Upper lobe of right lung (tissue), 1 donor: ENCODE measurements at regions not wholly inside any gene's neighbourhood (a gene's known extent, or its start where the extent isn't known, plus 50 kb on each side); places are given as distances from the start of the nearest gene placed in this dataset.

Source experiments
- ATAC-seq: fragments of 200-7000 bp; cut with Tn5 transposase; one replicate; pipeline ENCODE4 v1.9.1; 2020; ENCODE audit warnings: mild to moderate bottlenecking, moderate library complexity
- DNase-seq: peaks from one replicate; pipeline ENCODE4 v3.0.0-alpha.2; 2020
- H3K27ac ChIP-seq: fragments of 200-600 bp; one replicate; pipeline ENCODE4 v1.8.0; 2022
- H3K27me3 ChIP-seq: fragments of 200-600 bp; one replicate; pipeline ENCODE4 v1.8.0; 2022; ENCODE audit warnings: mild to moderate bottlenecking
- H3K36me3 ChIP-seq: fragments of 200-600 bp; one replicate; pipeline ENCODE4 v1.8.0; 2022
- H3K4me1 ChIP-seq: fragments of 200-600 bp; one replicate; pipeline ENCODE4 v1.8.0; 2022
- H3K4me3 ChIP-seq: fragments of 200-600 bp; one replicate; pipeline ENCODE4 v1.8.0; 2022; ENCODE audit warnings: mild to moderate bottlenecking
- H3K9me3 ChIP-seq: fragments of 200-600 bp; one replicate; pipeline ENCODE4 v1.8.0; 2022
- intact Hi-C: fragments of 100-400 bp; cut with DNase I; formaldehyde crosslinking; loops from one replicate; pipeline ENCODE4 v1.11.0; 2022
- TF ChIP-seq, protein P1 (sequence below): fragments of 200-600 bp; IDR thresholded peaks from one replicate; pipeline ENCODE4 v1.8.0; 2022; ENCODE audit warnings: antibody characterized with exemption
- donor health status: DM: no; HTN: yes; CAD: no; lungs with severe emphysema.

DNA sequence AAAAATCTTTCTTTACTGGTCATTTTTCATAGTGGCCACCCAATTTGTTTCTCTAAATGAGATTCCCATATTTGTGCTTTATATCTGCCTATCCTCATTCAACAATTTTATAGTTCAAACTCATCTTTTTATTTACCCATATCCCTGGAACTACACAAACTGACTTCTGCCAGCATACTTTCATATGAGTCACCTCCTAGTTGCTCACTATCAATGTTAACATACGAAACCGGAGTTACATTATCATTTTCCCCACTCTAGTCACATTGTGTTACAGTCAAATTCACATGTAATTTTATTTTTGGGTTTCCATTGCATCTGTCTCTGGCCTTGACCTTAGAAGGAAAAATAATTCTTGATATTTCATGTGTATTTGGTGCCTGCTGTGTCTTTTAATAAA lies 499.4 kb downstream of the MAFB start:
- Histone ChIP-seq H3K4me3 (no peak overlapping the region), H3K27me3 (no peaks in the 10 kb centered on the region), H3K9me3 (no peaks in the 10 kb centered on the region), H3K36me3 (no peaks in the 10 kb centered on the region), H3K4me1 (no peaks in the 10 kb centered on the region), H3K27ac (no peak overlapping the region)
- intact Hi-C loops = no loop called here
- DNase-seq (no peak), ATAC-seq (no peak)
- TF ChIP-seq, protein P1, sequence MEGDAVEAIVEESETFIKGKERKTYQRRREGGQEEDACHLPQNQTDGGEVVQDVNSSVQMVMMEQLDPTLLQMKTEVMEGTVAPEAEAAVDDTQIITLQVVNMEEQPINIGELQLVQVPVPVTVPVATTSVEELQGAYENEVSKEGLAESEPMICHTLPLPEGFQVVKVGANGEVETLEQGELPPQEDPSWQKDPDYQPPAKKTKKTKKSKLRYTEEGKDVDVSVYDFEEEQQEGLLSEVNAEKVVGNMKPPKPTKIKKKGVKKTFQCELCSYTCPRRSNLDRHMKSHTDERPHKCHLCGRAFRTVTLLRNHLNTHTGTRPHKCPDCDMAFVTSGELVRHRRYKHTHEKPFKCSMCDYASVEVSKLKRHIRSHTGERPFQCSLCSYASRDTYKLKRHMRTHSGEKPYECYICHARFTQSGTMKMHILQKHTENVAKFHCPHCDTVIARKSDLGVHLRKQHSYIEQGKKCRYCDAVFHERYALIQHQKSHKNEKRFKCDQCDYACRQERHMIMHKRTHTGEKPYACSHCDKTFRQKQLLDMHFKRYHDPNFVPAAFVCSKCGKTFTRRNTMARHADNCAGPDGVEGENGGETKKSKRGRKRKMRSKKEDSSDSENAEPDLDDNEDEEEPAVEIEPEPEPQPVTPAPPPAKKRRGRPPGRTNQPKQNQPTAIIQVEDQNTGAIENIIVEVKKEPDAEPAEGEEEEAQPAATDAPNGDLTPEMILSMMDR = no peak

DNA sequence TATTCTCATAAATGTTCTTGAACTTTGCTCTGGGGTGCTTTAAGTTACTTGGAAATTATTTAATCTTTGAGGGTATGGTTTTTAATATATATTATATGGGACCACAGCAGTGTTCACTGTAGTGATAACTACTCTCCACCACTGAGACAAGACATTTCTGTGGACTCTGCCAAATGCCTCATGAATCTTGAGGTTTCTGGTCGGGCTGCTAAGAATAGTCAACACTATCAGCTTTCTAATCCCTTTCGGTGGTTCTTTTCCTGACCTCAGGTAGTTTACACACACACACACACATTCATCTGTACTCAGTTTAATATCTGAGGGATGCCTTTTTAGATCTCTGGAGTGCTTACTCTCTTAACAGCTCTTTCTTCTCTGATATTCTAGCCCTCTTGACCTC lies 500.7 kb downstream of the MAFB start:
- H3K9me3 ChIP-seq = no peaks in the 10 kb centered on the region
- ATAC-seq (no peak), DNase-seq (no peak)
- H3K36me3 ChIP-seq = no peaks in the 10 kb centered on the region
- TF ChIP-seq, protein P1 = no peak
- no peaks in the 10 kb centered on the region for H3K4me1 ChIP-seq
- H3K27ac ChIP-seq = no peak overlapping the region
- no peaks in the 10 kb centered on the region for H3K27me3 ChIP-seq
- no peak overlapping the region for H3K4me3 ChIP-seq
- intact Hi-C loops = no loop called here

DNA sequence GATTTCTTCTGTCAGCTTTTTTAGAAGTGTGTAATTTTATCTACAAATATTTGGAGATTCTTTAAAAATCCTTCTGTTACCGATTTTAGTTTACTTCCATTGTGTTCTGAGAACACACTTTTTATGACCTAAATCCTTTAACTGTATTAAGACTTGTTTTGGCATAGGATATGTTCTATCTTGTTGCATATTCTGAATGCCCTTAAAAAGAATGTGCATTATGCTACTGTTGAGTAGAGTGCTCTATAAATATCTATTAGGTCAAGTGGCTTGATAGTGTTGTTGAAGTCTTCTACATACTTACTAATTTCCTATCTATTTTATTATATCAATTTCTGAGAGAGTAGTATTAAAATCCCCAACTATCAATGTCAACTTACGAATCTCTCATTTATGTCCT lies 502.2 kb downstream of the MAFB start:
- Histone ChIP-seq H3K9me3 (no peaks in the 10 kb centered on the region), H3K27me3 (no peaks in the 10 kb centered on the region), H3K4me1 (no peaks in the 10 kb centered on the region), H3K4me3 (no peak overlapping the region), H3K36me3 (no peaks in the 10 kb centered on the region), H3K27ac (no peak overlapping the region)
- DNase-seq (no peak), ATAC-seq (no peak)
- TF ChIP-seq, protein P1 = no peak
- intact Hi-C loops = no loop called here

DNA sequence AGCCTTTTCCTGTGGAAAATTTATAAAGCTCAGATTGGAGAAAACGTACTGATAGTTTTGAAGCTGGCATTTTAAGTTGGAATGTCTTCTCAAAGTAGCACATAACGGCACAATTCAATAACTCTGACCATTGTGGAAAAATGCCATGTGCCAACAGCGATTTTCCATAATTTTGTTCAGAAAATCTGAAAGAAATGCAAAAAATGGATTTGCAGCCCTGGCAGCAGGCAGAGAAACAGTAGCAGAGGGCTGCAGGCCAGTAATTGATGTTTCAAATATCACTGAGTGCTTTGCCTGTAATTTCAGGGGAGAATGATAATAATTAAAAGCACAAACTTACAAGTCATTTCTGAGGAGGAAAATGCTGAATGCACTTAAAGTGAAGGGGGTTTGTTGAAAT lies 507.4 kb downstream of the MAFB start:
- intact Hi-C loops = no loop called here
- Histone ChIP-seq H3K27me3 (no peaks in the 10 kb centered on the region), H3K9me3 (no peaks in the 10 kb centered on the region), H3K4me1 (no peaks in the 10 kb centered on the region), H3K27ac (no peak overlapping the region), H3K36me3 (no peaks in the 10 kb centered on the region), H3K4me3 (no peak overlapping the region)
- DNase-seq = no peak
- no peak for ATAC-seq
- TF ChIP-seq, protein P1 = no peak

DNA sequence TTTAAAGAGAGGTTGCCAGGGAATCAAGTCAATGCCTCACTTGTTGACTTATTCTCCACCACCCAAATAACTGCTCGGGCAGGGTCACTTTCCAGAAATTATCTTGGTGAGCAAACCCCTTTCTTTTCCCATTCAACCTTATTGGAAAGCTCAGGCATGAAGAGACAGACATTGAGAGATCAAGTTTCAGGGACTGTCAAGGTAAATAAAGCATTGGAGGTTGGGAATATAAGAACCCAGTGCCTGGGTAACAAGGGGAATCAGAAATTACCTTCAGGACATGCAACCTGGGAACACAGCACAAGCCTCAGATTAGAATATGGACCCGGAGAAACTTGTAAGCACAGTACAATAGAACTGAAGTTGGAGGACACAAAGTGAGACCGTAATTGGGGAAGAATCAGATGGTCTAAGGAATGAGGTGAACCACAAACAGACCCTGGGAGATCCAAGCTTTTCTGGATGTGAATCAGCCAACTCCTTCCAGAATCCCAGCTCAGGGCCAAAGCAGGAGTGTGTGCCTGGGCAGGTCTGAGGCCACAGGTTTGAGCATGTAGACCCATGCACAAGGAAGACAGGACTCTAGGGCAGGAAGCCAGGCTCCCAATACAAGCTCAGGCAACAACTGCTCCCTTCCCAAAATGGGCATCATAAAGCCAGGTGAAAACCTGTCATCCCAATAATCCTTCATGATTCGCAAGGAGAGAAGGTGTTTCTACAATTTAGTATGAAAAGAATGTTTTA lies 512.8 kb downstream of the MAFB start:
- no peak for ATAC-seq
- H3K4me1 ChIP-seq = no peaks in the 10 kb centered on the region

More for the DNA sequence above, 512.8 kb downstream of the MAFB start:
- intact Hi-C loops = no loop called here
- no peaks in the 10 kb centered on the region for H3K36me3 ChIP-seq
- H3K9me3 ChIP-seq = no peaks in the 10 kb centered on the region
- no peaks in the 10 kb centered on the region for H3K27me3 ChIP-seq
- no peak overlapping the region for H3K4me3 ChIP-seq
- no peak overlapping the region for H3K27ac ChIP-seq
- TF ChIP-seq, protein P1 = no peak
- DNase-seq = no peak
